GM19328 (cell line): ENCODE measurements at regions not wholly inside any gene's neighbourhood (a gene's known extent, or its start where the extent isn't known, plus 50 kb on each side); places are given as distances from the start of the nearest gene placed in this dataset.

ENCODE experiments used
- ATAC-seq: cut with Tn5 transposase; IDR thresholded peaks from one replicate; pipeline ENCODE4 v1.9.1; 2021; ENCODE audit warnings: mild to moderate bottlenecking, moderate library complexity; ENCODE audit not compliant: unreplicated experiment

DNA sequence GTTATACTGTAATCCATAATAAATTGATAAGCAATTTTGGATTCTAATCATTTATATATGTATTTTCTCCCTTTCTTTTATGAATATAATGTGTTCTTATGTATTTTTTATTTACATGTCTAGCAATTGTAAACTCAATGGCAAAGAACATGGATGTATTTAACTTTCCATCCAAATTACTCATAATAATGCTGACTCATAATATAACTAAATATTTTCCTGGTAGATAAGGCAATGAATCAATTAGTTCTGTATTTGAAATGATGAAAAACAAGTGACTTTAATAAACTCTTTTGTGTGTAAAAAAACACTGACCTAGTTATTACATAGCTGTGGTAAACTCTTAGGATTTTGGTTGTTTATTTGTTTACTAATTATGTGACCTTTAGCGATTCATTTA lies 211.2 kb downstream of the DTHD1 start:
- ATAC-seq: no peak

DNA sequence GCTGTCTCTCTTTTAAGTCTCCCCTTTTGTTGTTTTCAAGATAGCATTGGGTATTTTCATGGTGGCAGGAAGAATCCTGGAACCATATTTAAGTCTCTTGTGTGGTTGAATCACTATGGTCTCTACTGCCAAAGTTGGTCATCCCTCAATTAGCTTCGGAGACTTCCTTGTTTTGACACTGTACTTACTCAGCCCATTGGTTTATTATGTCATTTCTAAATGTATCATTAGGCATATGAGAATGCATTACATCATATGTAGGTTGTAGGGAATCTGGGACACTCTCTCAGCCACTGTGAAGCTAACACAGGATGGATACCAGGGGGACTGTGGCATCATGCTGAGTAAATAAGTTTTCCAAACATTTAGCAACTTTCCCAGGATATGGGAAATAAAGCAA lies 211.8 kb downstream of the DTHD1 start:
- ATAC-seq: no peak

DNA sequence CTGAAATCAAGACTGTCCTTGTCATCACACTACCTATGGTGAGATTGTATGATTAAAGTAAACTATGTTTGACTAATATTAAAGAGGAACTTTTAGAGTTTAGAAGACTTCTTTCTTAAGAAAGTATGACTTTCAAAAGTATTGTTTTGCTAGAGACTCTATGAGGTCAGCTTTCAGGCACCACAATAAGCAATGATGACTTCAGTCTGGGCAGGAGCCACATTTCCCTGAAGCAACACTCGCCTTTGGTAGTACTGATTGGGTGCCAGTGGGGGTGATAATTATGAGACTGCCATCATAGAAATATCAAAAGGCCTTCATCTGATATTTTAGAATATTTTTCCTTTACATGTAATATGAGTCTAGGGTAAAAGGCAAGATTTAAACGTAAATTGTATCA lies 212.6 kb downstream of the DTHD1 start:
- no peak for ATAC-seq

DNA sequence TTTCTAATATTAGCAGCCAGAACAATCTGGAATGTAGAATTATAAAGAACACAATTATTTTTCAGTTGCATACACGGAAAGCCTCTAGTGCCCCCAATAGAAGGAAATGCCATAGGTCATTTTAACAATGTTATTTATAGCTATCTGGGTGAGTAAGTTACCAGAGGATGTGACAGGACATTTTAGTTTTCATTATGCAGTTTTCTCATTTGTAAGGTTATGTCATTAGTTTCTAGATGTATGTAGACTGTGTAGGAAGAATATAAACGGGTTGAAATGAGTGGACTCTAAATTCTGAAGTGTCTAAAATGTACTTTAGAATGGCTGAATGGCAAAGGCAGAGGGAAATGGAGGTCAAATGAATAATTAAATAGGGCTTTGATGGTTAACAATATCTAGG lies 213.3 kb downstream of the DTHD1 start:
- no peak for ATAC-seq

DNA sequence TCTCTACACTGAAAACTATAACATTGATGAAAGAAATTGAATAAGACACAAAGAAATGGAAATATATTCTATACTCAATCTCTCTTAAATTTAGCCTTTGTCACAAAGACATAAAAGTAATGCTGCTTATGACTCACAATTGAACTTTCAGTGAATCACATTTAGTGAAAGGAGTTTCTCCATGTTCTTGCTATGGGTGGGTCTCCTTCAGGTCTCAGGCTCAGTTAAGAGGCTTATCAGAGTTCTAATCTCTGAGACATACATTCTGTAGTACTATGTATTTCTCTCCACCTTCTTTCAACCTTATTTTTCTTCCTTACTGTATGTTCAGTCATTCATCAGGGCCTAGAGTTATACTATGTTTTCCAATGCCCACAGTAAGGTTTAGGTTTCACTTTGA lies 220.9 kb downstream of the DTHD1 start:
- ATAC-seq: no peak

DNA sequence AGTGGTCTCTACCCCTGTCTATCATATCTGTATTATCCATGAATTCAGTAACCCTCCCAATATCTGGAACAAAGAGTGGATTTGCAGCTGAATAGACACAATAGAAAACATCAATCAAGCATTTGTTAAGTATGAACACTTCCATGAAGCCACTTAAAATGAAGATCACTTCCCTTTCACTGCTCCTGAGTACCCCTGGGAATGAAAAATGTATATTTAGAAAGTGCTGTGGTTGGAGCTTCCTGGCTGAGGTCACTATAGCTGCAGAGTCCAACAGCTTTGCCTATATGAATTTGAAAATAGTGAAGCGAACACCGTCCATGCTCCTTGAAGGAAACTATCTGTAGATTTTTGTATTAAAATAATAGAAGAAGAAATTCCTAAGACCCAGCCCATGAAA lies 227.0 kb downstream of the DTHD1 start:
- ATAC-seq: no peak

DNA sequence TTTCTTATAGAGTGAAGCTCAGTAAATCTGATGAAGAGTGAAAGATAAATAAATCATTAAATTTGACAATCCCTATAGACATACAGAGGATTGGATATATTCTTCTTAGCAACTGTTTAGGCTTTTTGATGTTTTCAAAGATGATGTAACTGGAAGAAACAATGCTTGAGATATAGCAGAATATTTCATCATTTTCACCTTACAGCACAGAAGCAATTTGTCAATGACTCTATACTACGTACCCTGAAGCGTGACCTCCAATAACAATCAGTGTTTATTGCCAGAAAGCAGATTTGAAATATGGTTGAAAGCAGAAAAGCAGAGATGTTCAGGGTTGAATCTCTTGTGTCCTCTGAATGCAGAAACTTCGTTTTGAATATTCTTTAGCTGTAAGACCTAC lies 228.4 kb downstream of the DTHD1 start:
- ATAC-seq: no peak

DNA sequence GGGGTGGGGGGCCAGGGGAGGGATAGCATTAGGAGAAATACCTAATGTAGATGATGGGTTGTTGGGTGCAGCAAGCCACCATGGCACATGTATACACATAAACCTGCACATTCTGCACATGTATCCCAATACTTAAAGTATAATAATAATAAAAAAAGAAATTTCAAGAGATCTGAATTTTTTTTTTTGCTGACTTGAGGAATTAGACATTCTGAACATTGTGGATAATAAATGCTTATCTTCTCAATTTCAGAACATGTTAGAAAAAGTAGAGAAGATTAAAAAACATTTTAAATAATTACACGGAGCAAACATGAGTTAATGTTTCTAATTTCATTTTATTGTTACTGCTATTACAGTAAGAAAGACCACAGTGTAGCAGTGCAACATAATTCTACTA lies 230.4 kb downstream of the DTHD1 start:
- ATAC-seq: no peak

DNA sequence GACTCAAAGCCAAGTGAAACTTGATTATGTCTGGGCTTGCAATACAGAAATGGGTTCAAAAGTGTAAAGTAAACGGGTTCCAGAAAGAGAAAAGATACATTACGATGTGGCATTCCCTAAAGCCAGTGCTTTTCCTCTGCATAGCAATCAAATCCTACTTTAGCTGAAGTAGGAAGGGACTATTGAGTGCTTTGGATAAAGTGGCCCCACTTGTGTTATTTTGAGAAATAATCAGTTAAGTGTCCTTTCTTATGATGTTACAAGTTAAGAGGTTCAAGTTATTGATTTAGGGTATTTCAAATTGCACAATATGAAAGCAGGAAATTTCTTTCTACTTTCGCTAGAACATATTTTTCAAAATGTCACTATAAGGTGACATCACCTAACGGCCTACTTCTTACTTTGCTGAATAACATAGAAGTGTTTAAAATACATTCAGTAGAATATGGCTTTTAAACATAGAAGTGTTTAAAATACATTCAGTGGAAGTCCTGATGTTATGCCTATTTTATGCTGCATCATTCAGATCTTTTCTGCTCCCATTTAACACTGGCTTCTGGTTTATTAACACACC lies 235.2 kb downstream of the DTHD1 start:
- no peak for ATAC-seq

DNA sequence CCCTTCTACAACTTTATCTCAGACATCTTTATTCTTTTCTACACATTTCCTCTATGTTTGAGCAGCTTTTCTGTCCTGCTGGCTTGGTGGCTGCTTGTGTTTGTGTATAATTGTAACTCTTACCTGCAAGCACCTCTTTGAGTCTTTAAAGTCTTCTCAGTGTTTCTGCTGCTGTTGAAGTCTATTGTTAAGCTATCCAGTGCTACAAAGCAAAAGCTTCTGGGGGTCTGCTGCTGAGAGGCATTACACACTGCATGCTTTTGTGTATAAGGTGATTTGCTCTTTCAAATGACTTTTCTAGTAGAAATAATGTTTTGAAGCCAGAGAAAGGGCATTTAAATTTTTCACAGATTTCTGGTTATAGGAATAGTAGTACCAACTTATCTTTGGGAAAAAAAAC lies 241.8 kb downstream of the DTHD1 start:
- no peak for ATAC-seq

DNA sequence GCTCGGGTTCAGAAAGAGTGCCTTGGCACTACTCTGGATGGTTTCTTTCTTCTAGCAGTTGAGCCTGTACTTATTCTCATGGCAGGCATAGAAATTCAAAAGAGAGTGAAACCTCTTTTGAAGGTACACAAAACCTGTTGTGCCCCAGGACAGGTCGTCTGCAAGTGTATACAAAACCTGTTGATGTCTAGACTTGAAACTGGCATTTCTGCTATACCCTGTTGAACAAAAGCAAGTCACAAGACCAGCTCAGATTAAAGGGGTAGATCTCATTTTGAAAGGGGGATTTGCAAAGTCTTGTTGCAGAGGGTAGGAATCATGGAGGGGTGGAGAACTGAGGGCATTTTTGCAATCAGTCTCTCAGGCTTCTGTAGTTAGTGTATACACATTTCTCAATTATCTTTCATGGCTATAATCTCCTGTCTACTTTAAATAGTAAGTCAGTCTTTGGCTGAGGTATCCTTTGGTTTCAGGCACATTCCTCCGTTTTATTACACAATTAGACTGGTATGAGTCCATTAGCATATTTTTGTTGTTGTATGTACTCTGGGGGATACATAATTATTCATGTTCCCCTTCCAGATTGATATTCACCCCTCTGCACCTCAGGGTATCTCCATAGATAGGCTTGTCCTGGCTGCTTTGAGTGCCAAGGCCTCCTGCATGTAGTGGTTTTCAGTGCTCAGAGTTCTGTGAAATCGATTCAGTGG lies 251.4 kb downstream of the DTHD1 start:
- ATAC-seq: no peak

DNA sequence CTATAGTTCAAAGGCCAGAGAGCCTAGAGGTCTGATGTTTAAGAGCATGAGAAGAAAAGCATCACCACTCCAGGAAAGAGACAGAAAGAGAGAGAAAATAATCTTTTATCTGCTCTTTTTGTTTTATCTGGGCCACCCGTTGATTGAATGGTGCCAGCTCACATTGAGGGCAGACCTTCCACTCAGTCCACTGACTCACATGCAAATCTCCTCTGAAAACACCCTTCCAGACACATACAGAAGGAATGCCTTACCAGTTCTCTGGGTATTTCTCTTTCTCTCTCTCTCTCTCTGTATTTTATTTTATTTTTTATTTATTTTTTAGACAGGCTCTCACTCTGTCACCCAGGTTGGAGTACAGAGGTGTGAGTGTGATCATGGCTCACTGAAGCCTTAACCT lies 252.5 kb downstream of the DTHD1 start:
- ATAC-seq: no peak

DNA sequence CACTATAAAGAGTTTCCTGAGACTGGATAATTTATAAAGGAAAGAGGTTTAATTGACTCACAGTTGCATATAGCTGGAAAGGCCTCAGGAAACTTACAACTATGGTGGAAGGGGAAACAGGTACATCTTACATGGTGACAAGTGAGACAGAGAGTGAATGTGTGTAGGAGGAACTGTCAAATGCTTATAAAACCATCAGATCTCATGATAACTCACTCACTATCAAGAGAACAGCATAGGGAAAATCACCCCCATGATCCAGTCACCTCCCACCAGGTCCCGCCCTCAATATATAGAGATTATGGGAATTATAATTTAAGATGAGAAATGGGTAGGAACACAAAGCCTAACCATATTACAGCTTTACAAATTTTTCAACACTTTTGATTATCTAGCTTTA lies 266.0 kb downstream of the DTHD1 start:
- no peak for ATAC-seq

DNA sequence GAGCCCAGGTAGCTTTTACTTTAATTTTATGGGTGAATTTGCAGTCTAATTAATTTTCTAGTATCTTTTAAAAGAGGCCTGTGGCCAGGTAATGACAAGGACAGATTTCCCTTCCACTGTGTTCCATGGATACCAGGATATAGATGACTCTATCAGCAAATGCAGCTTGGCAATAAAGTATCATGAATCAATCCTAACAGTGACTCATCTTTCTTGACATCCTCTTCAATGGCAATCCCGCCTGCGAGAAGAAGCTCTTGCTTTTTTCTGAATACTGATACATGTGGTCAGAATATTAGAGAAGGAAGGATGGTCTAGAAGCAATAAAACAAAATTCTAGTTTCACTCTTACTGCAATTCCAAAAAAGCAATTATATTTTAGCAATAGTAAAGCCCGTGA lies 267.8 kb downstream of the DTHD1 start:
- no peak for ATAC-seq

DNA sequence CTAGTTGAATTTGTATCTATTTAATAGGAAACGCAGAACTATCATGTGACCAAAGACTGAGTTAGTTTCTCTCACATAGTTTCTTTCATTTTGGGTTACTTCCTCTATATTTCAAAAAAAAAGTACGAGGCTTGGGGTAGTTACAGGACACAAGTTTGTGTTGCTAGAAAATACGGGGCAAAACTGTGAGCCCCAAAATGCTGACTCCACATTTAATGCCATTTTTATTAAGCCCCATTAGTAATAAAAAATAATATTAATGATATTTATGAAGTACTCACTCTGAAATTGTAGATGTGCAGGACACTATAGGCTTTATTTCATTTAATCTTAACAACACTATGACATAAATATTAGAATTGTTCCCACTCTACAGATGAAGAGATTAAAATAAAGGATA lies 268.6 kb downstream of the DTHD1 start:
- ATAC-seq: no peak

DNA sequence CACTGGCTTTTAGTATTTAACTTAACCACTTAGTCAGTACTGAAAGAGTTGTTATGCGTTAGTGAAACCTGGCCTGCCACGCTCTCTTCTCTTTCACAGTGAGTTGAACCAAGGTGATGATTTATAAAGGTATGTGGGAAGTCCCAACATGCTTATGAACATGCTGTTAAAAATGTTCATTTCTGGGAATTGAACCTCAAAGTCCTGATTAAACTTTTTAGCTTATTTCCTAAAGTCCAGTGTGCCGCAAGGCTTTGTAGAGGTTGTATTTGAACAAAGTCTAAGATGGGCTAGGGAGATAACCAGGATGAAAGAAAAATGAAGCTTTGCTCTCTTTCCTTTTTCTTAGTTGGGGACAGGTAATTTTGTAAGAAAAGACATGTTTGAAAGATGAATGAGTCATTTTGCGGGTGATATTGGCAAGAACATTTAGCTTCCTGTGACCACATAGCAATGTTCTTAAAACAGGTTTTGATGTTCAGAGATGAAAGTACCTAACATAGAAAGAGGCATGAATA lies 270.3 kb downstream of the DTHD1 start:
- ATAC-seq: peak; percentile 80

DNA sequence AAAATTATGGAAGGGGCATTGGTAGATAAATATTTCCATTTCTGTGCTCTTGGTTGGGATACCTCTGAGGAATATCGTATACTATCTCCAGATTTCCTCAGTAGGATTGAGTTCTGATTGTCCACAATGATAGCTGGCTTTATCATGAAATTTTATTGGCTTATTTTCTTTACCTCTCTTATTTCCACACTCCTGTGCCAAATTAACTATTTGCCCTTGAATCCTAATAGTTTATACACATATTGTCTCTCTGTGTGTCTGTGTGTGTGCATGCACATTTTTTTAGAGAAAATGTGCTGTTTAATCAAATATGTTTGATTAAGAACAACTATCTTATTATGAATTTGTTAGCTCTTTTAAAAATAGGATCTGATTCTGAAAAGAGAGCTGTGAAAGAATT lies 271.6 kb downstream of the DTHD1 start:
- ATAC-seq: no peak

DNA sequence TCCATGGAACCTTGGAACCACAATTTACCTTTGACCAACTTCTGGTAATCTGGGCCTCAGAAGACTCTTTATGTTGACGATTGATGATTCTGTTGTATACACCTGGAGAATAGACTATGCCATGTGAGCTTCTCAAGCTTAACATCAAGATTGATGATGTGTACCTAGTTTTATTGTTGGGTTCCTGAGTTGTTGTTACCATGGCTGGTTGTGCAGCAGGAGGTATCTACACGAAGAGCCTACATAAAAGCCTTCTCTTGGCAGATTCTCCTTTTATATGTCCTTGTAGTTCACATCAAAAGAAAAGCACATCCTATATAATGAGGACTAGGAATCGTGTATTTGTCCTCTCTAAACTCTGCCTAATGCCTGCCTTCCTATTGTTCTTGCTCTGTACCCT lies 272.0 kb downstream of the DTHD1 start:
- no peak for ATAC-seq

DNA sequence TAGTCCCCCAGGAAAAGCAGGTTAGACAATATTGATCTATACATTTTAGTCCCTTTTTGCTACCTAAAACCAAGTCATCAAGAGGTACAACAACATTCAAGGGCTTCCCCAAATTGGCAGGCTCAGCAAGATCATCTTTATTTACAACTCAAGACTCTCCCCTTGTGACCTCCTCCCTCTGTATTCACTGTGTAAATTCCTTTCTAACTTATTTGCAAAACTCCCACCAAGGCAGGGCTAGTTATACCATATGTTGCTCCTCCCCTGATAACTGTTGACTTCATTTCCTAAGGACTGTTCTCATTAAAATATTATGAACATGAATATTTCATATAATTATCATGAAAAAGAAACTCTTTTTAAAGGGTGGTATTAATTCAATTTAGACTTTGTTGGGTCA lies 275.6 kb downstream of the DTHD1 start:
- ATAC-seq: no peak

DNA sequence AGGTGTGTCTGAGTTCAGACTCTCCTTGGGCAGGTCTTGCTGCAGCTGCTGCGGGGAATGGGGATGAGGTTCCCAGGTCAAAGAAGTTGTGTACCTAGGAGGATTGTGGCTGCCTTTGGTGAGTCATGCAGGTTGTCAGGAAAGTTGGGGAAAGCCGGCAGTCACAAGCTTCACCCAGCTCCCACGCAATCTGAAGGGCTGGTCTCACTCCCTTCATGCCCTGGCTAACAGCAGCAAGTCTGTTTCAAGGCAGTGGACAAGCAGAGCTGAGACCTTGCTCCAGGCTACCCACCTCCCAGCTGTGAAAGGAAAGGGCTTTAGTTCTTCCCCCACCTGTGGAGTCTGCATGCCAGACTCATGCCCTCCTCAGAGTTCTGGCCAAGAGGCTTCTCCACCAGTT lies 287.2 kb downstream of the DTHD1 start:
- no peak for ATAC-seq

DNA sequence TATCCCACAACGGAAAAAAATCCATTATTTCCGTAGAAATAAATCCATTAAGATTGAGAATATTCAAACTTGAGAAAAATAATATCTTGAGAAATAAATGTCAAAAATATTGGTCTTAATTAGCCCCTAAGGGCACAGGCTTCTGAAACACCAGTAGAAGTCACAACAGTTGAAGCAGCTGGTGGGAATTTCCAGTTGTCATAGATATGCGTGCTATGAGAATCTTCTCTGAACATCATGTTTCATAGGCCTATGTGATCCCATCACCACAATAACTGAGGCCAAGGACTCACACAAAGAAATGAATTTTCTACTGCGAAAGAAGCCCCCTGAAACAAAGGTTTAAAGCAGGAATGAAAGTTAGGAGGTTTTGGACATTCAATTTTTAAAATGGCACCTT lies 292.0 kb downstream of the DTHD1 start:
- ATAC-seq: no peak

DNA sequence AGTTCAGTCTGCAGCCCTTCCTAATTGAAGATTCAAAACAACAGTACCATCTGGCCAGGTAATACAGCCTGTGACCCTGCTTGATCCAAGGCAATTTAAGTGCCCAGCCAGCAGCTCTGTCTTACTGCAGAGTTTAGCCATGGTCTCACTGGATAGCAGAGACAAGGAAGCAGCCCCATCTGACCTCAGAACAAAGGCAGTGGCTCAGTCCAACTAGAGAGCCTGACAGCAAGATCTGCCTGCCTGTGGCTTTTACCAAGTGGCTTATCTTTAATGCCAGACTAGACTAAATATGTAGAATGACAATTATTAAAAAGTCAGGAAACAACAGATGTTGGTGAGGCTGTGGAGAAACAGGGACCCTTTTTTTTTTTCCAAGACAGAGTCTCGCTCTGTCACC lies 293.4 kb downstream of the DTHD1 start:
- ATAC-seq: no peak

DNA sequence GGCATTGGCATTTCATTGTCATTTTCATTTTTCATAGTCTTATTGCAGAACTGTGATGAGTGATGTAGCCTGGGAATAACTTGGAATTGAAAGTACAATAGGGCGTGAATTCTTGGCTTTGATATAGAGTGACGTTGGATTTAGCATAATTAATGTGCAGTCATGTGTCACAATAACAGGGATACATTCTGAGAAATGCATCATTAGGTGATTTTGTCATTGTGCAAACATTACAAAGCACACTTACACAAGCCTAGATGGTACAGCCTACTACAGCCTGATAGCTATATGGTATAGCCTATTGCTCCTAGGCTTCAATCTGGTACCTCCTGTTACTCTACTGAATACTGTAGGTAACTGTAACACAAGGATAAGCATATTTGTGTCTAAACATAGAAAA lies 300.8 kb downstream of the DTHD1 start:
- no peak for ATAC-seq
